ENCODE measurements at regions not wholly inside any gene's neighbourhood (a gene's known extent, or its start where the extent isn't known, plus 50 kb on each side); places are given as distances from the start of the nearest gene placed in this dataset.
A peak's percentile ranks its signal among the peaks of the same experiment; 100 is the strongest.

- DNase-seq (ENCODE audit: low spot score), result no peak
These were observed 288.1 kb upstream of the GPC6 start for GRCh38 chr13:92938486-92939020.

- DNase-seq (ENCODE audit: low spot score), result no peak
These were observed 285.4 kb upstream of the GPC6 start for GRCh38 chr13:92941167-92941566.

GRCh38 chr13:92947770-92948434, 278.7 kb upstream of the GPC6 start:
- DNase-seq (ENCODE audit: low spot score), result no peak

GRCh38 chr13:92950771-92951170, 275.8 kb upstream of the GPC6 start:
- no peak for DNase-seq (ENCODE audit: low spot score)

- no peak for DNase-seq (ENCODE audit: low spot score)
These were observed 275.2 kb upstream of the GPC6 start for GRCh38 chr13:92951273-92951890.

GRCh38 chr13:92952161-92952560, 274.4 kb upstream of the GPC6 start:
- no peak for DNase-seq (ENCODE audit: low spot score)

- DNase-seq (ENCODE audit: low spot score), result no peak
These were observed 271.9 kb upstream of the GPC6 start for GRCh38 chr13:92954746-92955145.

- DNase-seq (ENCODE audit: low spot score), result no peak
These were observed 266.8 kb upstream of the GPC6 start for GRCh38 chr13:92959790-92960189.

GRCh38 chr13:92963029-92963428, 263.6 kb upstream of the GPC6 start:
- DNase-seq (ENCODE audit: low spot score), result no peak

- no peak for DNase-seq (ENCODE audit: low spot score)
These were observed 260.3 kb upstream of the GPC6 start for GRCh38 chr13:92966341-92966740.

GRCh38 chr13:92966900-92967299, 259.7 kb upstream of the GPC6 start:
- DNase-seq (ENCODE audit: low spot score), result no peak

- peak; percentile 7 for DNase-seq (ENCODE audit: low spot score)
These were observed 258.7 kb upstream of the GPC6 start for GRCh38 chr13:92967923-92968322.

- no peak for DNase-seq (ENCODE audit: low spot score)
These were observed 253.9 kb upstream of the GPC6 start for GRCh38 chr13:92972751-92973150.

GRCh38 chr13:92974905-92975429, 251.6 kb upstream of the GPC6 start:
- DNase-seq (ENCODE audit: low spot score), result no peak

GRCh38 chr13:92976657-92977056, 249.9 kb upstream of the GPC6 start:
- DNase-seq (ENCODE audit: low spot score), result no peak

- DNase-seq (ENCODE audit: low spot score), result no peak
These were observed 242.5 kb upstream of the GPC6 start for GRCh38 chr13:92984151-92984550.

GRCh38 chr13:92989301-92989700, 237.3 kb upstream of the GPC6 start:
- DNase-seq (ENCODE audit: low spot score), result no peak

GRCh38 chr13:92991692-92992091, 234.9 kb upstream of the GPC6 start:
- no peak for DNase-seq (ENCODE audit: low spot score)

GRCh38 chr13:92994056-92994455, 232.6 kb upstream of the GPC6 start:
- DNase-seq (ENCODE audit: low spot score), result no peak

GRCh38 chr13:93001866-93002461, 224.6 kb upstream of the GPC6 start:
- no peak for DNase-seq (ENCODE audit: low spot score)

GRCh38 chr13:93003531-93003930, 223.1 kb upstream of the GPC6 start:
- no peak for DNase-seq (ENCODE audit: low spot score)

- no peak for DNase-seq (ENCODE audit: low spot score)
These were observed 221.7 kb upstream of the GPC6 start for GRCh38 chr13:93004919-93005318.

GRCh38 chr13:93007928-93008327, 218.7 kb upstream of the GPC6 start:
- DNase-seq (ENCODE audit: low spot score), result no peak

Data from COLO829 (cell line).